GM12878 (cell line): ENCODE measurements at regions not wholly inside any gene's neighbourhood (a gene's known extent, or its start where the extent isn't known, plus 50 kb on each side); places are given as distances from the start of the nearest gene placed in this dataset.

ENCODE experiments used
- ATAC-seq: fragments of 200-7000 bp; cut with Tn5 transposase; 3 replicates; pipeline ENCODE4 v1.9.1; 2020; ENCODE audit warnings: mild to moderate bottlenecking, moderate library complexity
- BruUV-seq: library from RNA; stranded (reverse); fragments of 400-500 nt; replicated peaks from 2 replicates; lab custom pipeline; 2021; lab: Mats Ljungman, UMichigan
- CTCF ChIA-PET: fragments of 300-600 bp; sonication (Branson Sonifier 250); formaldehyde crosslinking; extraction: SDS; loops from one replicate; lab custom pipeline; 2021; ENCODE audit warnings: inconsistent platforms; lab: Yijun Ruan, JAX
- POLR2A ChIA-PET: fragments of 350-600 bp; formaldehyde crosslinking; extraction: SDS; loops from one replicate; lab custom pipeline; 2021; ENCODE audit warnings: inconsistent platforms; lab: Charles Lee
- RAD21 ChIA-PET: fragments of 300-600 bp; sonication (Branson Sonifier 250); formaldehyde crosslinking; loops from one replicate; lab custom pipeline; 2023; ENCODE audit warnings: antibody characterized with exemption; ENCODE audit not compliant: unreplicated experiment; lab: Charles Lee
- SMC1A ChIA-PET: fragments of 300-600 bp; sonication (Branson Sonifier 250); formaldehyde crosslinking; loops from one replicate; lab custom pipeline; 2023; ENCODE audit not compliant: unreplicated experiment, uncharacterized antibody; lab: Charles Lee
- DNase-seq: peaks from one replicate; pipeline ENCODE4 v3.0.0-alpha.2; 2011; ENCODE audit warnings: low read depth, low spot score
- FAIRE-seq: peaks from 3 replicates; lab custom pipeline; 2011; peaks lifted over from hg19 to GRCh38; lab: Jason Lieb, UNC
- H2AFZ ChIP-seq: 2 replicates; pipeline ENCODE4 v1.6.0; 2011; ENCODE audit warnings: low read depth, low read length, control low read depth; ENCODE audit not compliant: control insufficient read depth
- H3K27ac ChIP-seq: 2 replicates; pipeline ENCODE4 v1.5.1; 2011; ENCODE audit warnings: control low read depth; ENCODE audit not compliant: control insufficient read depth, insufficient read depth
- H3K27me3 ChIP-seq, 2 experiments: replicated peaks in 1 of 2; 2 replicates each; pipeline versions ENCODE4 v1.6.0 to v1.6.1; 2011; ENCODE audit warnings: low read length in 1 of 2; ENCODE audit not compliant: control insufficient read depth in 2 of 2, insufficient read depth in 2 of 2
- H3K36me3 ChIP-seq, 2 experiments: 2 replicates each; pipeline ENCODE4 v1.5.1; 2011; ENCODE audit warnings: low read length in 1 of 2; ENCODE audit not compliant: control insufficient read depth in 2 of 2, insufficient read depth in 2 of 2
- H3K4me1 ChIP-seq: 2 replicates; pipeline ENCODE4 v1.6.1; 2011; ENCODE audit warnings: mild to moderate bottlenecking, low read length, moderate library complexity, mixed read lengths; ENCODE audit not compliant: control insufficient read depth, insufficient read depth
- H3K4me2 ChIP-seq: 2 replicates; pipeline ENCODE4 v1.6.0; 2011; ENCODE audit warnings: control low read depth; ENCODE audit not compliant: control insufficient read depth, insufficient read depth
- H3K4me3 ChIP-seq: fragments of 200-600 bp; sonication (generic); 2 replicates; pipeline ENCODE4 v1.5.1; 2016
- H3K79me2 ChIP-seq: 2 replicates; pipeline ENCODE4 v1.6.0; 2011; ENCODE audit warnings: low read length; ENCODE audit not compliant: control insufficient read depth, insufficient read depth
- H3K9ac ChIP-seq: 2 replicates; pipeline ENCODE4 v1.8.0; 2011; ENCODE audit warnings: low read length, control low read depth, mixed read lengths; ENCODE audit not compliant: control insufficient read depth, insufficient read depth
- H3K9me3 ChIP-seq: replicated peaks from 3 replicates; pipeline ENCODE4 v1.5.1; 2011; ENCODE audit warnings: mild to moderate bottlenecking, low read length; ENCODE audit not compliant: control insufficient read depth, insufficient read depth
- H4K20me1 ChIP-seq: 2 replicates; pipeline ENCODE4 v1.6.0; 2011; ENCODE audit not compliant: control insufficient read depth, insufficient read depth
- ATF7 ChIP-seq: fragments of 450-650 bp; IDR thresholded peaks from 2 replicates; pipeline ENCODE4 v1.6.1; 2016; ENCODE audit warnings: low read depth, mild to moderate bottlenecking
- CREM ChIP-seq: IDR thresholded peaks from 2 replicates; pipeline ENCODE4 v1.6.1; 2014; ENCODE audit warnings: antibody characterized with exemption, low read depth
- GABPA ChIP-seq: IDR thresholded peaks from 2 replicates; pipeline ENCODE4 v1.6.1; 2014; ENCODE audit warnings: antibody characterized with exemption, low read depth, mild to moderate bottlenecking, inconsistent platforms
- HDAC2 ChIP-seq: fragments of 200-600 bp; sonication (generic); IDR thresholded peaks from 2 replicates; pipeline ENCODE4 v1.6.1; 2017
- NBN ChIP-seq: fragments of 450-650 bp; IDR thresholded peaks from 2 replicates; pipeline ENCODE4 v1.6.1; 2016
- POLR2A ChIP-seq: IDR thresholded peaks from 2 replicates; pipeline ENCODE4 v1.6.1; 2011; ENCODE audit warnings: low read depth, mild to moderate bottlenecking, low read length
- RBBP5 ChIP-seq: fragments of 200-600 bp; sonication (generic); conservative IDR thresholded peaks from 2 replicates; pipeline ENCODE4 v1.6.1; 2016
- RELA ChIP-seq: fragments of 450-650 bp; IDR thresholded peaks from 2 replicates; pipeline ENCODE4 v1.8.0; 2014; ENCODE audit warnings: borderline replicate concordance; ENCODE audit not compliant: partially characterized antibody
- RUNX3 ChIP-seq: IDR thresholded peaks from 2 replicates; pipeline ENCODE4 v1.6.1; 2012; ENCODE audit warnings: low read length, inconsistent platforms
- SIX5 ChIP-seq: IDR thresholded peaks from 2 replicates; pipeline ENCODE4 v1.6.1; 2011; ENCODE audit warnings: mild to moderate bottlenecking, low read depth, low read length, moderate library complexity; ENCODE audit not compliant: severe bottlenecking
- SMAD5 ChIP-seq: IDR thresholded peaks from 2 replicates; pipeline ENCODE4 v1.6.1; 2016; ENCODE audit warnings: antibody characterized with exemption, low read depth
- SMARCA5 ChIP-seq: fragments of 450-650 bp; IDR thresholded peaks from 2 replicates; pipeline ENCODE4 v1.6.1; 2017; ENCODE audit warnings: mild to moderate bottlenecking
- SPI1 ChIP-seq: IDR thresholded peaks from 2 replicates; pipeline ENCODE4 v1.6.1; 2011; ENCODE audit warnings: low read depth, mild to moderate bottlenecking, low read length, moderate library complexity, borderline replicate concordance; ENCODE audit not compliant: insufficient read depth
- SRF ChIP-seq, 2 experiments: IDR thresholded peaks; 2 replicates each; pipeline ENCODE4 v1.6.1; 2011; ENCODE audit warnings: low read depth in 2 of 2, low read length in 2 of 2, mild to moderate bottlenecking in 1 of 2, moderate library complexity in 1 of 2
- ZBED1 ChIP-seq: IDR thresholded peaks from 2 replicates; pipeline ENCODE4 v1.6.1; 2016; ENCODE audit warnings: borderline replicate concordance
- in situ Hi-C: fragments of 300-500 bp; cut with MboI; formaldehyde crosslinking; loops from 9 replicates; pipeline ENCODE4 v1.14.3; 2018; ENCODE audit warnings: mixed read lengths
- intact Hi-C: fragments of 100-400 bp; cut with micrococcal nuclease; formaldehyde crosslinking; loops from one replicate; pipeline ENCODE4 v1.14.2; 2022; ENCODE audit not compliant: unreplicated experiment
- TF ChIP-seq, protein P1 (sequence below): fragments of 450-650 bp; formaldehyde crosslinking; IDR thresholded peaks from 2 replicates; pipeline ENCODE4 v1.5.0; 2022; ENCODE audit warnings: mild to moderate bottlenecking, missing genetic modification characterization
- TF ChIP-seq, protein P2 (sequence below): fragments of 450-650 bp; IDR thresholded peaks from 2 replicates; pipeline ENCODE4 v1.6.1; 2017; ENCODE audit warnings: borderline replicate concordance
- TF ChIP-seq, protein P3 (sequence below): fragments of 450-650 bp; IDR thresholded peaks from 2 replicates; pipeline ENCODE4 v1.6.1; 2017; ENCODE audit warnings: mild to moderate bottlenecking, low read depth, inconsistent platforms; ENCODE audit not compliant: poor library complexity, severe bottlenecking

DNA sequence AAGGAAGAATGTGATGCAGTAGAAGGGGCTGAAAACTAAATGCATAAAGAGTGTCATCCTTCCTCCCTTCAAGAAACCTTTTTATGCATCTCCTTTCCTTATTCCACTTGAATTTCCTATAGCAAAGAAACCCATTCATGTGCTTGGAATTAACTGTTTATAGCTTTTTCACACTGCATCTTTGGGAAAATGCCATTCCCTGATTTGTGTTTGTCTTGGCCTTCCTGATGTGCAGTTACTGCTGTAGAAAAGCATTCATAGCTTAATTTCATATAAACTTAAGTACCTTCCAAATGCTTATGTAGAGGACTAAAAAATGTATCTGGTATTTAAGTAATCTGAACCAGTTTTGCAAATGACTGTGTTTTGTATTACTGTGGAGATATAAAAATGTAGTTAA is 61.8 kb downstream of the SDR9C7 start:
- H4K20me1 ChIP-seq = no peaks in the 10 kb centered on the region
- no peak for ATAC-seq
- TF ChIP-seq, protein P1, sequence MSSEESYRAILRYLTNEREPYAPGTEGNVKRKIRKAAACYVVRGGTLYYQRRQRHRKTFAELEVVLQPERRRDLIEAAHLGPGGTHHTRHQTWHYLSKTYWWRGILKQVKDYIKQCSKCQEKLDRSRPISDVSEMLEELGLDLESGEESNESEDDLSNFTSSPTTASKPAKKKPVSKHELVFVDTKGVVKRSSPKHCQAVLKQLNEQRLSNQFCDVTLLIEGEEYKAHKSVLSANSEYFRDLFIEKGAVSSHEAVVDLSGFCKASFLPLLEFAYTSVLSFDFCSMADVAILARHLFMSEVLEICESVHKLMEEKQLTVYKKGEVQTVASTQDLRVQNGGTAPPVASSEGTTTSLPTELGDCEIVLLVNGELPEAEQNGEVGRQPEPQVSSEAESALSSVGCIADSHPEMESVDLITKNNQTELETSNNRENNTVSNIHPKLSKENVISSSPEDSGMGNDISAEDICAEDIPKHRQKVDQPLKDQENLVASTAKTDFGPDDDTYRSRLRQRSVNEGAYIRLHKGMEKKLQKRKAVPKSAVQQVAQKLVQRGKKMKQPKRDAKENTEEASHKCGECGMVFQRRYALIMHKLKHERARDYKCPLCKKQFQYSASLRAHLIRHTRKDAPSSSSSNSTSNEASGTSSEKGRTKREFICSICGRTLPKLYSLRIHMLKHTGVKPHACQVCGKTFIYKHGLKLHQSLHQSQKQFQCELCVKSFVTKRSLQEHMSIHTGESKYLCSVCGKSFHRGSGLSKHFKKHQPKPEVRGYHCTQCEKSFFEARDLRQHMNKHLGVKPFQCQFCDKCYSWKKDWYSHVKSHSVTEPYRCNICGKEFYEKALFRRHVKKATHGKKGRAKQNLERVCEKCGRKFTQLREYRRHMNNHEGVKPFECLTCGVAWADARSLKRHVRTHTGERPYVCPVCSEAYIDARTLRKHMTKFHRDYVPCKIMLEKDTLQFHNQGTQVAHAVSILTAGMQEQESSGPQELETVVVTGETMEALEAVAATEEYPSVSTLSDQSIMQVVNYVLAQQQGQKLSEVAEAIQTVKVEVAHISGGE (CRISPR knock-in tag) = no peak
- TF ChIP-seq SRF (IDR thresholded peaks at IDR 0.05; ENCODE audit: low read depth in 2 of 2, low read length in 2 of 2) (no peak), NBN (no peak), RUNX3 (no peak), CREM (no peak), SPI1 (no peak), GABPA (no peak), SMAD5 (no peak), RELA (no peak), RBBP5 (no peak), SMARCA5 (no peak), POLR2A (no peak), HDAC2 (no peak), SIX5 (no peak), ZBED1 (no peak), ATF7 (no peak)
- TF ChIP-seq, protein P2, sequence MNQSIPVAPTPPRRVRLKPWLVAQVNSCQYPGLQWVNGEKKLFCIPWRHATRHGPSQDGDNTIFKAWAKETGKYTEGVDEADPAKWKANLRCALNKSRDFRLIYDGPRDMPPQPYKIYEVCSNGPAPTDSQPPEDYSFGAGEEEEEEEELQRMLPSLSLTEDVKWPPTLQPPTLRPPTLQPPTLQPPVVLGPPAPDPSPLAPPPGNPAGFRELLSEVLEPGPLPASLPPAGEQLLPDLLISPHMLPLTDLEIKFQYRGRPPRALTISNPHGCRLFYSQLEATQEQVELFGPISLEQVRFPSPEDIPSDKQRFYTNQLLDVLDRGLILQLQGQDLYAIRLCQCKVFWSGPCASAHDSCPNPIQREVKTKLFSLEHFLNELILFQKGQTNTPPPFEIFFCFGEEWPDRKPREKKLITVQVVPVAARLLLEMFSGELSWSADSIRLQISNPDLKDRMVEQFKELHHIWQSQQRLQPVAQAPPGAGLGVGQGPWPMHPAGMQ = no peak
- TF ChIP-seq, protein P3, sequence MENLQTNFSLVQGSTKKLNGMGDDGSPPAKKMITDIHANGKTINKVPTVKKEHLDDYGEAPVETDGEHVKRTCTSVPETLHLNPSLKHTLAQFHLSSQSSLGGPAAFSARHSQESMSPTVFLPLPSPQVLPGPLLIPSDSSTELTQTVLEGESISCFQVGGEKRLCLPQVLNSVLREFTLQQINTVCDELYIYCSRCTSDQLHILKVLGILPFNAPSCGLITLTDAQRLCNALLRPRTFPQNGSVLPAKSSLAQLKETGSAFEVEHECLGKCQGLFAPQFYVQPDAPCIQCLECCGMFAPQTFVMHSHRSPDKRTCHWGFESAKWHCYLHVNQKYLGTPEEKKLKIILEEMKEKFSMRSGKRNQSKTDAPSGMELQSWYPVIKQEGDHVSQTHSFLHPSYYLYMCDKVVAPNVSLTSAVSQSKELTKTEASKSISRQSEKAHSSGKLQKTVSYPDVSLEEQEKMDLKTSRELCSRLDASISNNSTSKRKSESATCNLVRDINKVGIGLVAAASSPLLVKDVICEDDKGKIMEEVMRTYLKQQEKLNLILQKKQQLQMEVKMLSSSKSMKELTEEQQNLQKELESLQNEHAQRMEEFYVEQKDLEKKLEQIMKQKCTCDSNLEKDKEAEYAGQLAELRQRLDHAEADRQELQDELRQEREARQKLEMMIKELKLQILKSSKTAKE = no peak
- no peak overlapping the region for H3K27ac ChIP-seq
- ChIA-PET SMC1A (no interaction called here), RAD21 (interaction anchor here (0.6 kb wide), 1 partner anchor 115 kb away, joined by 3 read pairs; no protein-coding TSS in a partner anchor), CTCF (interaction anchor here (0.5 to 1.0 kb wide), 2 partner anchors 129 to 169 kb away, joined by 3 read pairs; no protein-coding TSS in a partner anchor), POLR2A (no interaction called here)
- H3K4me2 ChIP-seq = no peak overlapping the region
- H3K79me2 ChIP-seq = no peaks in the 10 kb centered on the region
- no peak for FAIRE-seq
- H3K9ac ChIP-seq = no peak overlapping the region
- no peaks in the 10 kb centered on the region for H3K36me3 ChIP-seq
- intact Hi-C loops = no loop called here
- DNase-seq = no peak
- no peaks in the 10 kb centered on the region for H3K4me1 ChIP-seq
- BruUV-seq = no TSS peak
- in situ Hi-C loops = no loop called here
- H3K27me3 ChIP-seq = no peaks in the 10 kb centered on the region
- no peaks in the 10 kb centered on the region; the same call in 1 of the 3 replicates for H3K9me3 ChIP-seq
- H3K4me3 ChIP-seq = no peak overlapping the region
- H2AFZ ChIP-seq = no peak overlapping the region
